ENCODE measurements at regions not wholly inside any gene's neighbourhood (a gene's known extent, or its start where the extent isn't known, plus 50 kb on each side); places are given as distances from the start of the nearest gene placed in this dataset.
"Not testable (repeated sequence)": the region's sequence is repeated elsewhere in the genome, so short reads cannot be mapped to it uniquely, and the experiment has no call there.

GRCh38 chr11:11220786-11221185 is 132.3 kb downstream of the CSNK2A3 start:
- no peak for DNase-seq (ENCODE audit: low read depth, low spot score)
- H3K27ac ChIP-seq = no peak overlapping the region

GRCh38 chr11:11218629-11218986 is 134.4 kb downstream of the CSNK2A3 start:
- H3K27ac ChIP-seq = no peak overlapping the region

GRCh38 chr11:11217929-11218628 is 135.0 kb downstream of the CSNK2A3 start:
- no peak for DNase-seq (ENCODE audit: low read depth, low spot score)
- no peak overlapping the region for H3K27ac ChIP-seq

More at GRCh38 chr11:11218629-11218986, 134.4 kb downstream of the CSNK2A3 start:
- DNase-seq (ENCODE audit: low read depth, low spot score) = no peak

- no peak overlapping the region for H3K27ac ChIP-seq
- DNase-seq (ENCODE audit: low read depth, low spot score) = no peak
Measured at GRCh38 chr11:11217289-11217928, 135.6 kb downstream of the CSNK2A3 start.

- DNase-seq (ENCODE audit: low read depth, low spot score) = no peak
- no peak overlapping the region for H3K27ac ChIP-seq
Measured at GRCh38 chr11:11215944-11216343, 137.1 kb downstream of the CSNK2A3 start.

- no peak overlapping the region for H3K27ac ChIP-seq
- no peak for DNase-seq (ENCODE audit: low read depth, low spot score)
Measured at GRCh38 chr11:11215058-11215815, 137.8 kb downstream of the CSNK2A3 start.

- DNase-seq (ENCODE audit: low read depth, low spot score) = no peak
- no peak overlapping the region for H3K27ac ChIP-seq
Measured at GRCh38 chr11:11213117-11213516, 139.9 kb downstream of the CSNK2A3 start.

GRCh38 chr11:11211888-11212287 is 141.2 kb downstream of the CSNK2A3 start:
- H3K27ac ChIP-seq = no peak overlapping the region
- DNase-seq (ENCODE audit: low read depth, low spot score) = peak; percentile 34

GRCh38 chr11:11211186-11211585 is 141.9 kb downstream of the CSNK2A3 start:
- H3K27ac ChIP-seq = no peak overlapping the region
- DNase-seq (ENCODE audit: low read depth, low spot score) = no peak

GRCh38 chr11:11210446-11210845 is 142.6 kb downstream of the CSNK2A3 start:
- no peak overlapping the region for H3K27ac ChIP-seq
- no peak for DNase-seq (ENCODE audit: low read depth, low spot score)

GRCh38 chr11:11209967-11210366 is 143.1 kb downstream of the CSNK2A3 start:
- H3K27ac ChIP-seq = no peak overlapping the region
- DNase-seq (ENCODE audit: low read depth, low spot score) = no peak

GRCh38 chr11:11208994-11209393 is 144.1 kb downstream of the CSNK2A3 start:
- DNase-seq (ENCODE audit: low read depth, low spot score) = no peak
- no peak overlapping the region for H3K27ac ChIP-seq

- H3K27ac ChIP-seq = no peak overlapping the region
- DNase-seq (ENCODE audit: low read depth, low spot score) = no peak
Measured at GRCh38 chr11:11207428-11207827, 145.6 kb downstream of the CSNK2A3 start.

- no peak overlapping the region for H3K27ac ChIP-seq
- no peak for DNase-seq (ENCODE audit: low read depth, low spot score)
Measured at GRCh38 chr11:11206484-11206883, 146.6 kb downstream of the CSNK2A3 start.

- no peak overlapping the region for H3K27ac ChIP-seq
- DNase-seq (ENCODE audit: low read depth, low spot score) = no peak
Measured at GRCh38 chr11:11202885-11203284, 150.2 kb downstream of the CSNK2A3 start.

- not testable (repeated sequence) for DNase-seq (ENCODE audit: low read depth, low spot score); H3K27ac ChIP-seq
Measured at GRCh38 chr11:11201302-11201701, 151.7 kb downstream of the CSNK2A3 start.

GRCh38 chr11:11192541-11192940 is 160.5 kb downstream of the CSNK2A3 start:
- no peak overlapping the region for H3K27ac ChIP-seq
- no peak for DNase-seq (ENCODE audit: low read depth, low spot score)

- no peak overlapping the region for H3K27ac ChIP-seq
- no peak for DNase-seq (ENCODE audit: low read depth, low spot score)
Measured at GRCh38 chr11:11189506-11189905, 163.5 kb downstream of the CSNK2A3 start.

GRCh38 chr11:11186249-11186648 is 166.8 kb downstream of the CSNK2A3 start:
- no peak overlapping the region for H3K27ac ChIP-seq
- DNase-seq (ENCODE audit: low read depth, low spot score) = no peak

GRCh38 chr11:11182261-11182660 is 170.8 kb downstream of the CSNK2A3 start:
- no peak for DNase-seq (ENCODE audit: low read depth, low spot score)
- no peak overlapping the region for H3K27ac ChIP-seq
